Activated naive CD4-positive, alpha-beta T cell (primary cell): ENCODE measurements at regions not wholly inside any gene's neighbourhood (a gene's known extent, or its start where the extent isn't known, plus 50 kb on each side); places are given as distances from the start of the nearest gene placed in this dataset.

Source experiments
- DNase-seq, 4 experiments: peaks; one replicate each; lab custom pipeline; 2025; lab: John Stamatoyannopoulos, UW

- DNase-seq: no peak
Measured at GRCh38 chr6:14735956-14736486, 509.8 kb upstream of the JARID2 start.

GRCh38 chr6:14736554-14736953 lies 509.3 kb upstream of the JARID2 start:
- no peak for DNase-seq

GRCh38 chr6:14738497-14738896 lies 507.4 kb upstream of the JARID2 start:
- no peak for DNase-seq

- no peak for DNase-seq
Measured at GRCh38 chr6:14738933-14739332, 506.9 kb upstream of the JARID2 start.

GRCh38 chr6:14739827-14740226 lies 506.0 kb upstream of the JARID2 start:
- DNase-seq: no peak

- DNase-seq: no peak
Measured at GRCh38 chr6:14742171-14742570, 503.7 kb upstream of the JARID2 start.

- DNase-seq: no peak
Measured at GRCh38 chr6:14742680-14743079, 503.2 kb upstream of the JARID2 start.

- no peak for DNase-seq
Measured at GRCh38 chr6:14743144-14743473, 502.8 kb upstream of the JARID2 start.

GRCh38 chr6:14743474-14744211 lies 502.2 kb upstream of the JARID2 start:
- DNase-seq: peak in 3 of 4 experiments; percentile 13 to 32 (median 22)

- no peak for DNase-seq
Measured at GRCh38 chr6:14744212-14744556, 501.7 kb upstream of the JARID2 start.

- no peak for DNase-seq
Measured at GRCh38 chr6:14746139-14746837, 499.6 kb upstream of the JARID2 start.

- DNase-seq: no peak
Measured at GRCh38 chr6:14747881-14748520, 497.9 kb upstream of the JARID2 start.

GRCh38 chr6:14748679-14749078 lies 497.2 kb upstream of the JARID2 start:
- DNase-seq: no peak

- DNase-seq: no peak
Measured at GRCh38 chr6:14750059-14750661, 495.7 kb upstream of the JARID2 start.

GRCh38 chr6:14751645-14752175 lies 494.2 kb upstream of the JARID2 start:
- DNase-seq: no peak

- DNase-seq: no peak
Measured at GRCh38 chr6:14754751-14755513, 490.9 kb upstream of the JARID2 start.

- DNase-seq: no peak
Measured at GRCh38 chr6:14756340-14756739, 489.5 kb upstream of the JARID2 start.

GRCh38 chr6:14757014-14757413 lies 488.9 kb upstream of the JARID2 start:
- no peak for DNase-seq

GRCh38 chr6:14757418-14757817 lies 488.5 kb upstream of the JARID2 start:
- DNase-seq: no peak

- DNase-seq: no peak
Measured at GRCh38 chr6:14758421-14759081, 487.3 kb upstream of the JARID2 start.
